HFF-Myc (cell line): ENCODE measurements at regions not wholly inside any gene's neighbourhood (a gene's known extent, or its start where the extent isn't known, plus 50 kb on each side); places are given as distances from the start of the nearest gene placed in this dataset.

Experiments used
- DNase-seq: peaks from one replicate; pipeline ENCODE4 v3.0.0-alpha.2; 2011; ENCODE audit warnings: low read depth; ENCODE audit errors: extremely low read depth
- H3K4me3 ChIP-seq: replicated peaks from 2 replicates; pipeline ENCODE4 v1.5.1; 2011; ENCODE audit warnings: low read depth, mild to moderate bottlenecking, control low read depth, low read length
- TF ChIP-seq, protein P1 (sequence below): IDR thresholded peaks from 2 replicates; pipeline ENCODE4 v1.5.1; 2012; ENCODE audit warnings: mild to moderate bottlenecking, low read depth, low read length, control low read depth; ENCODE audit errors: missing control alignments

DNA sequence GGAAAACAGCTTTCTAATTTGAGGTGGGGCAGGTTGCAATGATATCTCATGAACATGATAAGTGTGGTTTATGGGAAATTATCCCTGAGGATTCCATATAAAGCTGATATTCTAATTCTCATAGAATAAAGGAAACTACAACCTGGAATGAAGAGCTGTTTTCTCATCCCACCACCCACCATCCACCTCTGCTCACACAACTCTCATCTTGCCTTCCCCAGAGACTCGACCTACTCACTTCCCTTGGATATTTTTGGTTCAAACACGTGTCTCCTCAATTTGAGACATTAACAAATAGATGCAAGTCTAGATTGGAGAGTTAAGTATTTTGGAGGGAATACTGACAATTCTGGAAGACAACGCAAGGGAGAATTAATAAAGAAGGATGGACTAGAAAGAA is 490.9 kb downstream of the TMEM182 start:
- TF ChIP-seq, protein P1, sequence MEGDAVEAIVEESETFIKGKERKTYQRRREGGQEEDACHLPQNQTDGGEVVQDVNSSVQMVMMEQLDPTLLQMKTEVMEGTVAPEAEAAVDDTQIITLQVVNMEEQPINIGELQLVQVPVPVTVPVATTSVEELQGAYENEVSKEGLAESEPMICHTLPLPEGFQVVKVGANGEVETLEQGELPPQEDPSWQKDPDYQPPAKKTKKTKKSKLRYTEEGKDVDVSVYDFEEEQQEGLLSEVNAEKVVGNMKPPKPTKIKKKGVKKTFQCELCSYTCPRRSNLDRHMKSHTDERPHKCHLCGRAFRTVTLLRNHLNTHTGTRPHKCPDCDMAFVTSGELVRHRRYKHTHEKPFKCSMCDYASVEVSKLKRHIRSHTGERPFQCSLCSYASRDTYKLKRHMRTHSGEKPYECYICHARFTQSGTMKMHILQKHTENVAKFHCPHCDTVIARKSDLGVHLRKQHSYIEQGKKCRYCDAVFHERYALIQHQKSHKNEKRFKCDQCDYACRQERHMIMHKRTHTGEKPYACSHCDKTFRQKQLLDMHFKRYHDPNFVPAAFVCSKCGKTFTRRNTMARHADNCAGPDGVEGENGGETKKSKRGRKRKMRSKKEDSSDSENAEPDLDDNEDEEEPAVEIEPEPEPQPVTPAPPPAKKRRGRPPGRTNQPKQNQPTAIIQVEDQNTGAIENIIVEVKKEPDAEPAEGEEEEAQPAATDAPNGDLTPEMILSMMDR: no peak
- H3K4me3 ChIP-seq: no peak overlapping the region
- DNase-seq: no peak

DNA sequence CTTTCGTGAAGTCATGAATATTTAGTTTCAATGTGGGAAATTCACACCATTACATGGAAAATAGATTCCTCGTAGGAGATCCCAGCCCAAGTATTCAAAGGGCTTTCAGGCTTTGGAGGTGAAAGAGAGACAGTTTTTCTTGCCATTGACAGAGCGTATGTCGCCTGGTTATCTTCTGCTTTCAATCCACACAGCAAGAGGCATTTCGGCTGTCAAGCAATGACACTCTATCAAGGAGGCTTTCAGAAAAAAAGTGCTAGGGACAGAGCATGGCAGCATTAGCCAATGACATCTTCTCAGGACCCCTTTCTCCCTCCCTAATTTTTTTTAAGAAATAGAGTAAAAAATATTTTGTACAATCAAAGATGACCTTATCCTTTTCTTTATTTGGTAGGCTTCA is 492.8 kb downstream of the TMEM182 start:
- H3K4me3 ChIP-seq: no peak overlapping the region
- TF ChIP-seq, protein P1: no peak
- no peak for DNase-seq

DNA sequence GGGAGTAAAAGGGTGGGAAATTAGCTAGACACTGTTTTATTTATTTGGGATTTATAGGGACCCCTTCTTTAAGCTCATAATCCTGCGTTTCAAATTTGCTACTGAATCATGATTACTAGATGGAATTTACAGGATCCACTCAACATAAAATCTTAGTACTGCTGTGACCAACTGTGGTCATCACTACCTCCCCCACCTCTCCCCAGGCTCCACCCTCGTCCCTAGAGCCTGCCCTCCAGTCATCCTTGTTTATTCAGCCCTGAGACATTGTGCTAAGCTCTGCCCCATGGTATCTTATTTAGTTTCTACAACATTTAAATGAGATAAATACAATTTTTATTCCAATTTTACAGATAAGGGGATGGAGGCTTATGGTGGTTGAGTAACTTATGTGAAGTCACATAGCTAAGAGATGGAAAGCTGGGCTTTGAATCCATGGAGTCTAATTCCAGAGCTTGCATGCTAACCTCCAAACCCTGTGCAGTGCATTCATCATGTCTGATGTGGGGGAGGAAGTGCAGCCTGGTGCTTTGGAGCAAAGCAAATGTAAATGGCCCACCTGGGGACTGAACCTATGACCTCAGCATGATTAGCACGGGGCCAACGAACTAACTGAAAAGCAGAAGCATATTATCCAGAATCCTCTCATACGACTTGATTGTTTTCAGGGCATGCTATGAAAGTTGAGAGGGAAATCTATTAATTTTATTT is 502.4 kb downstream of the TMEM182 start:
- no peak for DNase-seq
- TF ChIP-seq, protein P1: no peak
- H3K4me3 ChIP-seq: no peak overlapping the region

DNA sequence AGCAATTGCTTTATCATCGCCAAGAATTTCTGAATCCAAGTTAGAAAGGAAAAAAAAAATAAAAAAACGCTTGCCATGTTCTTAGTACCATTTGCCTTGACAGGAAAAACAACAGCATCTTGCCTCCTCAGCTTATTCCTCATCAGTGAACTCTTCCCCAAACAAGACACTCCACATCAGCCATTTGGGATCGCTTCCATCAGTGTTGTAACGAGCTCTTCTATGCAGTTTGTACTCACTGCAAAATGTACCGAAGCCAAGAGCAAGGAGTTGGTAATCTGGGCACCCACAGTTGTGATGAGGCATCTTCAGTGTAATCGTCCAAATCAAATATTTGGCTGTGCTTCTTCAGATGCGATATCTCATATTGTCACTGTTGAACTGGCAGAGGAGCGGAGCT is 503.7 kb downstream of the TMEM182 start:
- TF ChIP-seq, protein P1: no peak
- DNase-seq: no peak
- H3K4me3 ChIP-seq: no peak overlapping the region

DNA sequence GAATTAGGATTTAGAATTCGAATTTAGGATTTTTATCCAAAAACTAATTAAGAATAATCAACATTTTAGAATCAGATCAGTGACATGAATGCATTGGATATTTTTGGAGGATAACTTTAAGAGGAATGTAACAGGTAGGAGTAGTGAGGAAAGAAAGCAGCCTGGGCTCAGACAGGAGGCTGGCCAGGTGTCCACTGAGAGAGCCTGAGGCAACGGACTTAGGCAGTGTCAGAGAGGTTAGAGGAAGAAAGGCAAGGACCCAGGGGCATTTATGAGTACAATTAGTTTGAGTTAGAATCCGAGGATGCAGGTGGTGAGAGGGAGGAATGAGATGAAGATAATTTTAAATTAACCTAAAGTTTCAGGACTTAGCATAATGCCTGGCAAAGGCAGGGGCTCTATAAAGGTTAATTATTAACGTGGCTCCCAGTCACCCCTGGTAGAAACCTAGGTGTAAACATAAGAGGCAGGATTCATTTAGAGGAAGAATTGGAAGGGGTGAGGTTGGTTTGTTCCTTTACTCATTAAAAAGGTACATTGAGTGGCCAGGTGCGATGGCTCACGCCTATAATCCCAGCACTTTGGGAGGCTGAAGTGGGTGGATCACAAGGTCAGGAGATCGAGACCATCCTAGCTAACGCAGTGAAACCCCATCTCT is 507.1 kb downstream of the TMEM182 start:
- H3K4me3 ChIP-seq: no peak overlapping the region
- TF ChIP-seq, protein P1: no peak
- DNase-seq: no peak

DNA sequence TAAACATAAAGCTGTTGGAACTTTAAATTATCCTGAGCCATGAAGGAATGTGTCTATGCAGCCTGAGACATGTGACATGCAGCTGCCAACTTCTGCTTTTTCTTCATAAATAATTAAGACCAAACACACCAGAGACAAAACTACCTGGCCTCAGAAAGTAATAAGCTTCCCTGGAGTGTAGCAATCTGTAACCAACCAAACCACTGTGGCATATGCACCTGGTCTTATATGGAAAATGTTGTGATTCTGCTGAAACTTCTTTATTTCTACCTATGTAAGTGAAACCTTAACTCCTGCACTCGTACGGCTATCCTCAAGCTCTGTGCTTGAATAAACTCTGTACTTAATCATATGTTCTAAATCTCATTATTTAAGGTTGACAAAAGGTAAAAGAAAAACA is 515.0 kb downstream of the TMEM182 start:
- H3K4me3 ChIP-seq: no peak overlapping the region
- TF ChIP-seq, protein P1: no peak
- no peak for DNase-seq
